GM12874 (cell line): ENCODE measurements at regions not wholly inside any gene's neighbourhood (a gene's known extent, or its start where the extent isn't known, plus 50 kb on each side); places are given as distances from the start of the nearest gene placed in this dataset.

Source experiments
- CTCF ChIP-seq: IDR thresholded peaks from 2 replicates; pipeline ENCODE4 v1.5.1; 2011; ENCODE audit warnings: low read depth, mild to moderate bottlenecking, control low read depth, low read length, moderate library complexity; ENCODE audit not compliant: insufficient read depth

- TF ChIP-seq CTCF = no peak
Observed at GRCh38 chr6:1553562-1554083, 56.1 kb upstream of the FOXC1 start.

GRCh38 chr6:1554141-1554475 lies 55.6 kb upstream of the FOXC1 start:
- no peak for TF ChIP-seq CTCF

GRCh38 chr6:1554476-1555310 lies 55.0 kb upstream of the FOXC1 start:
- peak; percentile 66 for TF ChIP-seq CTCF

GRCh38 chr6:1558388-1558787 lies 51.3 kb upstream of the FOXC1 start:
- TF ChIP-seq CTCF = no peak
